ENCODE measurements at regions not wholly inside any gene's neighbourhood (a gene's known extent, or its start where the extent isn't known, plus 50 kb on each side); places are given as distances from the start of the nearest gene placed in this dataset.

DNA sequence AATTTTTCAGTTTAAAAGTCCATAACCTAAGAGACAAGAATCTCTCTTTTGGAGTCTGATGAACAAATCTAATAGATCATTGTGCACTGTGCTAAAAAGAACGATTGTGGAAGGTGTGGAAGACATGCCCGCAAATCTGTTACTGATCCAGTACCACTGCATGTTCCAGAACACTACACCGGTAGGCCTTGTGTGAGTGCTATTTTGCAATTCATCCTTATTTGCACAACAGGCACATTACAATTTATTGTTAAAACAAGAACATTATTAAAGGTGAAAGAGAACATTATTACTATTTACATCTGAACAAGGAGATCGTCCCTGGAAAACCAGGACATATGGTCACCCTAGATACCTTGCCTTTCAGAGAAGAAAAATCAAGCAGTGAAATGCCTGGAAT is 205.7 kb upstream of the NECTIN3 start (continued):
- TF ChIP-seq NFE2L1 (CRISPR knock-in tag; IDR thresholded peaks at IDR 0.05): no peak
- TF ChIP-seq SOX15 (CRISPR knock-in tag; IDR thresholded peaks at IDR 0.05): no peak
- TF ChIP-seq, protein P1, sequence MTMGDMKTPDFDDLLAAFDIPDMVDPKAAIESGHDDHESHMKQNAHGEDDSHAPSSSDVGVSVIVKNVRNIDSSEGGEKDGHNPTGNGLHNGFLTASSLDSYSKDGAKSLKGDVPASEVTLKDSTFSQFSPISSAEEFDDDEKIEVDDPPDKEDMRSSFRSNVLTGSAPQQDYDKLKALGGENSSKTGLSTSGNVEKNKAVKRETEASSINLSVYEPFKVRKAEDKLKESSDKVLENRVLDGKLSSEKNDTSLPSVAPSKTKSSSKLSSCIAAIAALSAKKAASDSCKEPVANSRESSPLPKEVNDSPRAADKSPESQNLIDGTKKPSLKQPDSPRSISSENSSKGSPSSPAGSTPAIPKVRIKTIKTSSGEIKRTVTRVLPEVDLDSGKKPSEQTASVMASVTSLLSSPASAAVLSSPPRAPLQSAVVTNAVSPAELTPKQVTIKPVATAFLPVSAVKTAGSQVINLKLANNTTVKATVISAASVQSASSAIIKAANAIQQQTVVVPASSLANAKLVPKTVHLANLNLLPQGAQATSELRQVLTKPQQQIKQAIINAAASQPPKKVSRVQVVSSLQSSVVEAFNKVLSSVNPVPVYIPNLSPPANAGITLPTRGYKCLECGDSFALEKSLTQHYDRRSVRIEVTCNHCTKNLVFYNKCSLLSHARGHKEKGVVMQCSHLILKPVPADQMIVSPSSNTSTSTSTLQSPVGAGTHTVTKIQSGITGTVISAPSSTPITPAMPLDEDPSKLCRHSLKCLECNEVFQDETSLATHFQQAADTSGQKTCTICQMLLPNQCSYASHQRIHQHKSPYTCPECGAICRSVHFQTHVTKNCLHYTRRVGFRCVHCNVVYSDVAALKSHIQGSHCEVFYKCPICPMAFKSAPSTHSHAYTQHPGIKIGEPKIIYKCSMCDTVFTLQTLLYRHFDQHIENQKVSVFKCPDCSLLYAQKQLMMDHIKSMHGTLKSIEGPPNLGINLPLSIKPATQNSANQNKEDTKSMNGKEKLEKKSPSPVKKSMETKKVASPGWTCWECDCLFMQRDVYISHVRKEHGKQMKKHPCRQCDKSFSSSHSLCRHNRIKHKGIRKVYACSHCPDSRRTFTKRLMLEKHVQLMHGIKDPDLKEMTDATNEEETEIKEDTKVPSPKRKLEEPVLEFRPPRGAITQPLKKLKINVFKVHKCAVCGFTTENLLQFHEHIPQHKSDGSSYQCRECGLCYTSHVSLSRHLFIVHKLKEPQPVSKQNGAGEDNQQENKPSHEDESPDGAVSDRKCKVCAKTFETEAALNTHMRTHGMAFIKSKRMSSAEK (CRISPR knock-in tag; IDR thresholded peaks at IDR 0.05; ENCODE audit: borderline replicate concordance): no peak
- no peak for TF ChIP-seq ZNF138 (CRISPR knock-in tag; conservative IDR thresholded peaks at IDR 0.05)
- TF ChIP-seq, protein P2, sequence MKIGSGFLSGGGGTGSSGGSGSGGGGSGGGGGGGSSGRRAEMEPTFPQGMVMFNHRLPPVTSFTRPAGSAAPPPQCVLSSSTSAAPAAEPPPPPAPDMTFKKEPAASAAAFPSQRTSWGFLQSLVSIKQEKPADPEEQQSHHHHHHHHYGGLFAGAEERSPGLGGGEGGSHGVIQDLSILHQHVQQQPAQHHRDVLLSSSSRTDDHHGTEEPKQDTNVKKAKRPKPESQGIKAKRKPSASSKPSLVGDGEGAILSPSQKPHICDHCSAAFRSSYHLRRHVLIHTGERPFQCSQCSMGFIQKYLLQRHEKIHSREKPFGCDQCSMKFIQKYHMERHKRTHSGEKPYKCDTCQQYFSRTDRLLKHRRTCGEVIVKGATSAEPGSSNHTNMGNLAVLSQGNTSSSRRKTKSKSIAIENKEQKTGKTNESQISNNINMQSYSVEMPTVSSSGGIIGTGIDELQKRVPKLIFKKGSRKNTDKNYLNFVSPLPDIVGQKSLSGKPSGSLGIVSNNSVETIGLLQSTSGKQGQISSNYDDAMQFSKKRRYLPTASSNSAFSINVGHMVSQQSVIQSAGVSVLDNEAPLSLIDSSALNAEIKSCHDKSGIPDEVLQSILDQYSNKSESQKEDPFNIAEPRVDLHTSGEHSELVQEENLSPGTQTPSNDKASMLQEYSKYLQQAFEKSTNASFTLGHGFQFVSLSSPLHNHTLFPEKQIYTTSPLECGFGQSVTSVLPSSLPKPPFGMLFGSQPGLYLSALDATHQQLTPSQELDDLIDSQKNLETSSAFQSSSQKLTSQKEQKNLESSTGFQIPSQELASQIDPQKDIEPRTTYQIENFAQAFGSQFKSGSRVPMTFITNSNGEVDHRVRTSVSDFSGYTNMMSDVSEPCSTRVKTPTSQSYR (CRISPR knock-in tag; IDR thresholded peaks at IDR 0.05): no peak
- no peak for TF ChIP-seq GRHL2 (CRISPR knock-in tag; IDR thresholded peaks at IDR 0.05; ENCODE audit: insufficient replicate concordance, severe bottlenecking)
- TF ChIP-seq, protein P3, sequence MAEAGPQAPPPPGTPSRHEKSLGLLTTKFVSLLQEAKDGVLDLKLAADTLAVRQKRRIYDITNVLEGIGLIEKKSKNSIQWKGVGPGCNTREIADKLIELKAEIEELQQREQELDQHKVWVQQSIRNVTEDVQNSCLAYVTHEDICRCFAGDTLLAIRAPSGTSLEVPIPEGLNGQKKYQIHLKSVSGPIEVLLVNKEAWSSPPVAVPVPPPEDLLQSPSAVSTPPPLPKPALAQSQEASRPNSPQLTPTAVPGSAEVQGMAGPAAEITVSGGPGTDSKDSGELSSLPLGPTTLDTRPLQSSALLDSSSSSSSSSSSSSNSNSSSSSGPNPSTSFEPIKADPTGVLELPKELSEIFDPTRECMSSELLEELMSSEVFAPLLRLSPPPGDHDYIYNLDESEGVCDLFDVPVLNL (CRISPR knock-in tag; IDR thresholded peaks at IDR 0.05; ENCODE audit: borderline replicate concordance, low read depth): no peak
- TF ChIP-seq, protein P4, sequence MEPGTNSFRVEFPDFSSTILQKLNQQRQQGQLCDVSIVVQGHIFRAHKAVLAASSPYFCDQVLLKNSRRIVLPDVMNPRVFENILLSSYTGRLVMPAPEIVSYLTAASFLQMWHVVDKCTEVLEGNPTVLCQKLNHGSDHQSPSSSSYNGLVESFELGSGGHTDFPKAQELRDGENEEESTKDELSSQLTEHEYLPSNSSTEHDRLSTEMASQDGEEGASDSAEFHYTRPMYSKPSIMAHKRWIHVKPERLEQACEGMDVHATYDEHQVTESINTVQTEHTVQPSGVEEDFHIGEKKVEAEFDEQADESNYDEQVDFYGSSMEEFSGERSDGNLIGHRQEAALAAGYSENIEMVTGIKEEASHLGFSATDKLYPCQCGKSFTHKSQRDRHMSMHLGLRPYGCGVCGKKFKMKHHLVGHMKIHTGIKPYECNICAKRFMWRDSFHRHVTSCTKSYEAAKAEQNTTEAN (CRISPR knock-in tag; IDR thresholded peaks at IDR 0.05): no peak
- no peak for TF ChIP-seq ZNF219 (CRISPR knock-in tag; IDR thresholded peaks at IDR 0.05; ENCODE audit: borderline replicate concordance)
- TF ChIP-seq EMX1 (CRISPR knock-in tag; IDR thresholded peaks at IDR 0.05): no peak

- CTCF ChIA-PET: no interaction called here
- DNase-seq (ENCODE audit: low spot score) (no peak), ATAC-seq (no peak)
- no peak overlapping the region for H3K4me3 Mint-ChIP-seq
- H3K4me1 Mint-ChIP-seq: no peaks in the 10 kb centered on the region
- H3K9me3 Mint-ChIP-seq: peaks cover 14% of the 10 kb centered on the region
- no peak overlapping the region for H3K27ac Mint-ChIP-seq
- POLR2A ChIA-PET: no interaction called here
- H3K27me3 Mint-ChIP-seq (ENCODE audit: low read depth): no peaks in the 10 kb centered on the region
- no peaks in the 10 kb centered on the region for H3K36me3 Mint-ChIP-seq
- no peak for TF ChIP-seq NFYB (CRISPR knock-in tag; conservative IDR thresholded peaks at IDR 0.05; ENCODE audit: low read depth)
- no peak for TF ChIP-seq ZNF425 (CRISPR knock-in tag; conservative IDR thresholded peaks at IDR 0.05)
- TF ChIP-seq, protein P5, sequence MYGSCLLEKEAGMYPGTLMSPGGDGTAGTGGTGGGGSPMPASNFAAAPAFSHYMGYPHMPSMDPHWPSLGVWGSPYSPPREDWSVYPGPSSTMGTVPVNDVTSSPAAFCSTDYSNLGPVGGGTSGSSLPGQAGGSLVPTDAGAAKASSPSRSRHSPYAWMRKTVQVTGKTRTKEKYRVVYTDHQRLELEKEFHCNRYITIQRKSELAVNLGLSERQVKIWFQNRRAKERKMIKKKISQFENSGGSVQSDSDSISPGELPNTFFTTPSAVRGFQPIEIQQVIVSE (CRISPR knock-in tag; IDR thresholded peaks at IDR 0.05; ENCODE audit: borderline replicate concordance): no peak
- no peak for TF ChIP-seq STAT6 (CRISPR knock-in tag; conservative IDR thresholded peaks at IDR 0.05; ENCODE audit: low read depth)
- TF ChIP-seq, protein P6, sequence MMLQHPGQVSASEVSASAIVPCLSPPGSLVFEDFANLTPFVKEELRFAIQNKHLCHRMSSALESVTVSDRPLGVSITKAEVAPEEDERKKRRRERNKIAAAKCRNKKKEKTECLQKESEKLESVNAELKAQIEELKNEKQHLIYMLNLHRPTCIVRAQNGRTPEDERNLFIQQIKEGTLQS (CRISPR knock-in tag; conservative IDR thresholded peaks at IDR 0.05): no peak
- TF ChIP-seq, protein P7, sequence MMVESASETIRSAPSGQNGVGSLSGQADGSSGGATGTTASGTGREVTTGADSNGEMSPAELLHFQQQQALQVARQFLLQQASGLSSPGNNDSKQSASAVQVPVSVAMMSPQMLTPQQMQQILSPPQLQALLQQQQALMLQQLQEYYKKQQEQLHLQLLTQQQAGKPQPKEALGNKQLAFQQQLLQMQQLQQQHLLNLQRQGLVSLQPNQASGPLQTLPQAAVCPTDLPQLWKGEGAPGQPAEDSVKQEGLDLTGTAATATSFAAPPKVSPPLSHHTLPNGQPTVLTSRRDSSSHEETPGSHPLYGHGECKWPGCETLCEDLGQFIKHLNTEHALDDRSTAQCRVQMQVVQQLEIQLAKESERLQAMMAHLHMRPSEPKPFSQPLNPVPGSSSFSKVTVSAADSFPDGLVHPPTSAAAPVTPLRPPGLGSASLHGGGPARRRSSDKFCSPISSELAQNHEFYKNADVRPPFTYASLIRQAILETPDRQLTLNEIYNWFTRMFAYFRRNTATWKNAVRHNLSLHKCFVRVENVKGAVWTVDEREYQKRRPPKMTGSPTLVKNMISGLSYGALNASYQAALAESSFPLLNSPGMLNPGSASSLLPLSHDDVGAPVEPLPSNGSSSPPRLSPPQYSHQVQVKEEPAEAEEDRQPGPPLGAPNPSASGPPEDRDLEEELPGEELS (CRISPR knock-in tag; IDR thresholded peaks at IDR 0.05): no peak
- TF ChIP-seq IRF2 (CRISPR knock-in tag; IDR thresholded peaks at IDR 0.05; ENCODE audit: borderline replicate concordance, low read depth): no peak
Observed at GRCh38 chr3:110868106-110868505, 203.5 kb upstream of the NECTIN3 start.

Data from WTC11 (cell line).